ENCODE measurements at regions not wholly inside any gene's neighbourhood (a gene's known extent, or its start where the extent isn't known, plus 50 kb on each side); places are given as distances from the start of the nearest gene placed in this dataset.
"Not testable (repeated sequence)": the region's sequence is repeated elsewhere in the genome, so short reads cannot be mapped to it uniquely, and the experiment has no call there.

- Histone ChIP-seq H3K4me2 (ENCODE audit: low read length) (no peak overlapping the region), H3K79me2 (ENCODE audit: control insufficient read depth, low read length) (no peaks in the 10 kb centered on the region), H3K4me3 (ENCODE audit: low read length) (no peak overlapping the region), H3K9me2 (replicated peaks; ENCODE audit: control insufficient read depth, low read length) (no peaks in the 10 kb centered on the region), H3K27ac (ENCODE audit: low read depth, low read length) (no peak overlapping the region), H4K20me1 (ENCODE audit: control insufficient read depth, insufficient read depth, low read depth, low read length) (no peaks in the 10 kb centered on the region), H3K36me3 (ENCODE audit: control insufficient read depth, low read length) (no peaks in the 10 kb centered on the region), H3K4me1 (ENCODE audit: control insufficient read depth, low read length) (no peaks in the 10 kb centered on the region), H3K9me3 (ENCODE audit: control insufficient read depth, insufficient read depth, low read length) (no peaks in the 10 kb centered on the region), H3F3A (ENCODE audit: control insufficient read depth, insufficient read depth) (no peaks in the 10 kb centered on the region), H3K27me3 (ENCODE audit: control insufficient read depth, low read length) (no peaks in the 10 kb centered on the region)
- TF ChIP-seq EZH2phosphoT487 (IDR thresholded peaks at IDR 0.05; ENCODE audit: borderline replicate concordance, low read length) (no peak), CTCF (IDR thresholded peaks at IDR 0.05; ENCODE audit: low read depth, low read length, poor library complexity, severe bottlenecking) (no peak)
Measured at GRCh38 chr2:67131257-67131609, 265.9 kb upstream of the ETAA1 start.

- H3K4me2 ChIP-seq (ENCODE audit: low read length); H3K79me2 ChIP-seq (ENCODE audit: control insufficient read depth, low read length); H4K20me1 ChIP-seq (ENCODE audit: control insufficient read depth, insufficient read depth, low read depth, low read length); H3F3A ChIP-seq (ENCODE audit: control insufficient read depth, insufficient read depth); H3K4me1 ChIP-seq (ENCODE audit: control insufficient read depth, low read length); H3K36me3 ChIP-seq (ENCODE audit: control insufficient read depth, low read length); H3K9me2 ChIP-seq (replicated peaks; ENCODE audit: control insufficient read depth, low read length); H3K27ac ChIP-seq (ENCODE audit: low read depth, low read length); H3K27me3 ChIP-seq (ENCODE audit: control insufficient read depth, low read length); H3K4me3 ChIP-seq (ENCODE audit: low read length); H3K9me3 ChIP-seq (ENCODE audit: control insufficient read depth, insufficient read depth, low read length): not testable (repeated sequence)
Measured at GRCh38 chr2:67132441-67132940, 264.6 kb upstream of the ETAA1 start.

- no peak overlapping the region for H3K27ac ChIP-seq (ENCODE audit: low read depth, low read length)
- no peaks in the 10 kb centered on the region for H4K20me1 ChIP-seq (ENCODE audit: control insufficient read depth, insufficient read depth, low read depth, low read length)
- no peaks in the 10 kb centered on the region for H3K9me2 ChIP-seq (replicated peaks; ENCODE audit: control insufficient read depth, low read length)
- H3F3A ChIP-seq (ENCODE audit: control insufficient read depth, insufficient read depth): no peaks in the 10 kb centered on the region
- no peaks in the 10 kb centered on the region for H3K27me3 ChIP-seq (ENCODE audit: control insufficient read depth, low read length)
- H3K4me1 ChIP-seq (ENCODE audit: control insufficient read depth, low read length): no peaks in the 10 kb centered on the region
- no peak for TF ChIP-seq CTCF (IDR thresholded peaks at IDR 0.05; ENCODE audit: low read depth, low read length, poor library complexity, severe bottlenecking)
- TF ChIP-seq EZH2phosphoT487 (IDR thresholded peaks at IDR 0.05; ENCODE audit: borderline replicate concordance, low read length): no peak
- no peaks in the 10 kb centered on the region for H3K9me3 ChIP-seq (ENCODE audit: control insufficient read depth, insufficient read depth, low read length)
- no peaks in the 10 kb centered on the region for H3K79me2 ChIP-seq (ENCODE audit: control insufficient read depth, low read length)
- H3K4me2 ChIP-seq (ENCODE audit: low read length): no peak overlapping the region
- H3K4me3 ChIP-seq (ENCODE audit: low read length): no peak overlapping the region
- H3K36me3 ChIP-seq (ENCODE audit: control insufficient read depth, low read length): no peaks in the 10 kb centered on the region
Measured at GRCh38 chr2:67135208-67135607, 261.9 kb upstream of the ETAA1 start.

GRCh38 chr2:67137699-67138098 lies 259.4 kb upstream of the ETAA1 start:
- no peaks in the 10 kb centered on the region for H3K79me2 ChIP-seq (ENCODE audit: control insufficient read depth, low read length)
- no peaks in the 10 kb centered on the region for H3K4me1 ChIP-seq (ENCODE audit: control insufficient read depth, low read length)

More at GRCh38 chr2:67137699-67138098, 259.4 kb upstream of the ETAA1 start:
- Histone ChIP-seq H3F3A (ENCODE audit: control insufficient read depth, insufficient read depth) (no peaks in the 10 kb centered on the region), H3K9me3 (ENCODE audit: control insufficient read depth, insufficient read depth, low read length) (no peaks in the 10 kb centered on the region), H4K20me1 (ENCODE audit: control insufficient read depth, insufficient read depth, low read depth, low read length) (no peaks in the 10 kb centered on the region), H3K9me2 (replicated peaks; ENCODE audit: control insufficient read depth, low read length) (no peaks in the 10 kb centered on the region), H3K36me3 (ENCODE audit: control insufficient read depth, low read length) (no peaks in the 10 kb centered on the region), H3K4me2 (ENCODE audit: low read length) (no peak overlapping the region), H3K27me3 (ENCODE audit: control insufficient read depth, low read length) (no peaks in the 10 kb centered on the region), H3K27ac (ENCODE audit: low read depth, low read length) (no peak overlapping the region), H3K4me3 (ENCODE audit: low read length) (no peak overlapping the region)
- TF ChIP-seq CTCF (IDR thresholded peaks at IDR 0.05; ENCODE audit: low read depth, low read length, poor library complexity, severe bottlenecking) (no peak), EZH2phosphoT487 (IDR thresholded peaks at IDR 0.05; ENCODE audit: borderline replicate concordance, low read length) (no peak)
